ENCODE measurements at regions not wholly inside any gene's neighbourhood (a gene's known extent, or its start where the extent isn't known, plus 50 kb on each side); places are given as distances from the start of the nearest gene placed in this dataset.

DNA sequence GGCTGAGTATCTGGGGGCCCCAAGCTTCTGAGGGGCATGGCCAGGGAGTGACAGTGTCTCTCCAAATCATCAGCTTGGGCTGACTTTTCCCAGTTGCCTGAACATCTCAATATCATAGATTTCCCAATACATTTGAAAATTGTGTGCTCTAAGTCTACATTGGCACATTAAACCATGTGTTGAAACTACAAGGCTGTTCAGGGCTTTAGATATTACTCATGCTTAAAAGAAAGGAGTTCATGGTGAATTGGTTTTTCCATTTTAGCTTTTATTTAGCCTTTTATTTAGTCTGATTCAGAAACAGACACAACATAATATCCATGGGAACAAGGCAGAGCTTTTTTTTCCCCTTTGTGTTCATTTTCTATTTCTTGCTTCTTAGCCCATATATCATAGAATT, 49.9 kb upstream of the GALR1 start (continued):
- TF ChIP-seq, protein P1, sequence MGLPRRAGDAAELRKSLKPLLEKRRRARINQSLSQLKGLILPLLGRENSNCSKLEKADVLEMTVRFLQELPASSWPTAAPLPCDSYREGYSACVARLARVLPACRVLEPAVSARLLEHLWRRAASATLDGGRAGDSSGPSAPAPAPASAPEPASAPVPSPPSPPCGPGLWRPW (IDR thresholded peaks at IDR 0.05) = no peak
- TF ChIP-seq CEBPB (IDR thresholded peaks at IDR 0.05) = no peak
- no peak for TF ChIP-seq ZFP36 (IDR thresholded peaks at IDR 0.05; ENCODE audit: borderline replicate concordance, partially characterized antibody)
- no peak for TF ChIP-seq HOXA7 (CRISPR knock-in tag; IDR thresholded peaks at IDR 0.05)
- TF ChIP-seq CHD4 (IDR thresholded peaks at IDR 0.05; ENCODE audit: borderline replicate concordance) = no peak
- no peak for TF ChIP-seq POLR2AphosphoS2 (conservative IDR thresholded peaks at IDR 0.05; ENCODE audit: low read length)
